GM12878 (cell line): ENCODE measurements at regions not wholly inside any gene's neighbourhood (a gene's known extent, or its start where the extent isn't known, plus 50 kb on each side); places are given as distances from the start of the nearest gene placed in this dataset.

Experiments used
- ATAC-seq: fragments of 200-7000 bp; cut with Tn5 transposase; 3 replicates; pipeline ENCODE4 v1.9.1; 2020; ENCODE audit warnings: mild to moderate bottlenecking, moderate library complexity
- BruUV-seq: library from RNA; stranded (reverse); fragments of 400-500 nt; replicated peaks from 2 replicates; lab custom pipeline; 2021; lab: Mats Ljungman, UMichigan
- CTCF ChIA-PET: fragments of 300-600 bp; sonication (Branson Sonifier 250); formaldehyde crosslinking; extraction: SDS; loops from one replicate; lab custom pipeline; 2021; ENCODE audit warnings: inconsistent platforms; lab: Yijun Ruan, JAX
- POLR2A ChIA-PET: fragments of 350-600 bp; formaldehyde crosslinking; extraction: SDS; loops from one replicate; lab custom pipeline; 2021; ENCODE audit warnings: inconsistent platforms; lab: Charles Lee
- RAD21 ChIA-PET: fragments of 300-600 bp; sonication (Branson Sonifier 250); formaldehyde crosslinking; loops from one replicate; lab custom pipeline; 2023; ENCODE audit warnings: antibody characterized with exemption; ENCODE audit not compliant: unreplicated experiment; lab: Charles Lee
- SMC1A ChIA-PET: fragments of 300-600 bp; sonication (Branson Sonifier 250); formaldehyde crosslinking; loops from one replicate; lab custom pipeline; 2023; ENCODE audit not compliant: unreplicated experiment, uncharacterized antibody; lab: Charles Lee
- DNase-seq: peaks from one replicate; pipeline ENCODE4 v3.0.0-alpha.2; 2011; ENCODE audit warnings: low read depth, low spot score
- FAIRE-seq: peaks from 3 replicates; lab custom pipeline; 2011; peaks lifted over from hg19 to GRCh38; lab: Jason Lieb, UNC
- H2AFZ ChIP-seq: 2 replicates; pipeline ENCODE4 v1.6.0; 2011; ENCODE audit warnings: low read depth, low read length, control low read depth; ENCODE audit not compliant: control insufficient read depth
- H3K27ac ChIP-seq: 2 replicates; pipeline ENCODE4 v1.5.1; 2011; ENCODE audit warnings: control low read depth; ENCODE audit not compliant: control insufficient read depth, insufficient read depth
- H3K27me3 ChIP-seq, 2 experiments: replicated peaks in 1 of 2; 2 replicates each; pipeline versions ENCODE4 v1.6.0 to v1.6.1; 2011; ENCODE audit warnings: low read length in 1 of 2; ENCODE audit not compliant: control insufficient read depth in 2 of 2, insufficient read depth in 2 of 2
- H3K36me3 ChIP-seq, 2 experiments: 2 replicates each; pipeline ENCODE4 v1.5.1; 2011; ENCODE audit warnings: low read length in 1 of 2; ENCODE audit not compliant: control insufficient read depth in 2 of 2, insufficient read depth in 2 of 2
- H3K4me1 ChIP-seq: 2 replicates; pipeline ENCODE4 v1.6.1; 2011; ENCODE audit warnings: mild to moderate bottlenecking, low read length, moderate library complexity, mixed read lengths; ENCODE audit not compliant: control insufficient read depth, insufficient read depth
- H3K4me2 ChIP-seq: 2 replicates; pipeline ENCODE4 v1.6.0; 2011; ENCODE audit warnings: control low read depth; ENCODE audit not compliant: control insufficient read depth, insufficient read depth
- H3K4me3 ChIP-seq: fragments of 200-600 bp; sonication (generic); 2 replicates; pipeline ENCODE4 v1.5.1; 2016
- H3K79me2 ChIP-seq: 2 replicates; pipeline ENCODE4 v1.6.0; 2011; ENCODE audit warnings: low read length; ENCODE audit not compliant: control insufficient read depth, insufficient read depth
- H3K9ac ChIP-seq: 2 replicates; pipeline ENCODE4 v1.8.0; 2011; ENCODE audit warnings: low read length, control low read depth, mixed read lengths; ENCODE audit not compliant: control insufficient read depth, insufficient read depth
- H3K9me3 ChIP-seq: replicated peaks from 3 replicates; pipeline ENCODE4 v1.5.1; 2011; ENCODE audit warnings: mild to moderate bottlenecking, low read length; ENCODE audit not compliant: control insufficient read depth, insufficient read depth
- H4K20me1 ChIP-seq: 2 replicates; pipeline ENCODE4 v1.6.0; 2011; ENCODE audit not compliant: control insufficient read depth, insufficient read depth
- CHD2 ChIP-seq: IDR thresholded peaks from 2 replicates; pipeline ENCODE4 v1.6.1; 2011; ENCODE audit warnings: low read depth, low read length, improper control_type of control experiment, borderline replicate concordance
- FOXM1 ChIP-seq: IDR thresholded peaks from 2 replicates; pipeline ENCODE4 v1.6.1; 2012; ENCODE audit warnings: low read depth, mild to moderate bottlenecking, inconsistent platforms, low read length, moderate library complexity
- KDM1A ChIP-seq: fragments of 200-600 bp; sonication (generic); IDR thresholded peaks from 2 replicates; pipeline ENCODE4 v1.6.1; 2016; ENCODE audit warnings: borderline replicate concordance
- YBX1 ChIP-seq: fragments of 450-650 bp; IDR thresholded peaks from 2 replicates; pipeline ENCODE4 v1.6.1; 2016; ENCODE audit warnings: antibody characterized with exemption
- whole genome bisulfite sequencing: methylation state at CpG from one replicate; pipeline ENCODE4 v1.1.6; 2016; ENCODE audit warnings: low lambda C conversion rate; ENCODE audit not compliant: insufficient replicate concordance, insufficient coverage; ENCODE audit errors: missing lambda C conversion rate; 5-methylcytosine and 5-hydroxymethylcytosine counted together
- in situ Hi-C: fragments of 300-500 bp; cut with MboI; formaldehyde crosslinking; loops from 9 replicates; pipeline ENCODE4 v1.14.3; 2018; ENCODE audit warnings: mixed read lengths
- intact Hi-C: fragments of 100-400 bp; cut with micrococcal nuclease; formaldehyde crosslinking; loops from one replicate; pipeline ENCODE4 v1.14.2; 2022; ENCODE audit not compliant: unreplicated experiment
- TF ChIP-seq, protein P1 (sequence below): fragments of 450-650 bp; IDR thresholded peaks from 2 replicates; pipeline ENCODE4 v1.6.1; 2017; ENCODE audit warnings: mild to moderate bottlenecking, moderate library complexity

GRCh38 chr2:45178854-45179253, 169.6 kb upstream of the SIX2 start:
- H3K9me3 ChIP-seq = no peaks in the 10 kb centered on the region
- DNase-seq = no peak
- H3K27me3 ChIP-seq = no peaks in the 10 kb centered on the region; a peak in 1 of 4 replicates
- H3K36me3 ChIP-seq = no peaks in the 10 kb centered on the region
- H3K27ac ChIP-seq = no peak overlapping the region
- ATAC-seq = no peak
- no peaks in the 10 kb centered on the region for H4K20me1 ChIP-seq
- POLR2A ChIA-PET = interaction anchor here (0.5 kb wide), 1 partner anchor 274 kb away, joined by 3 read pairs; no protein-coding TSS in a partner anchor
- intact Hi-C loops (no loop called here), in situ Hi-C loops (no loop called here)
- no peak overlapping the region for H2AFZ ChIP-seq
- CTCF ChIA-PET = no interaction called here
- H3K9ac ChIP-seq = no peak overlapping the region
- H3K4me3 ChIP-seq = no peak overlapping the region
- TF ChIP-seq CHD2 (no peak), KDM1A (no peak), YBX1 (no peak), FOXM1 (no peak)
- TF ChIP-seq, protein P1, sequence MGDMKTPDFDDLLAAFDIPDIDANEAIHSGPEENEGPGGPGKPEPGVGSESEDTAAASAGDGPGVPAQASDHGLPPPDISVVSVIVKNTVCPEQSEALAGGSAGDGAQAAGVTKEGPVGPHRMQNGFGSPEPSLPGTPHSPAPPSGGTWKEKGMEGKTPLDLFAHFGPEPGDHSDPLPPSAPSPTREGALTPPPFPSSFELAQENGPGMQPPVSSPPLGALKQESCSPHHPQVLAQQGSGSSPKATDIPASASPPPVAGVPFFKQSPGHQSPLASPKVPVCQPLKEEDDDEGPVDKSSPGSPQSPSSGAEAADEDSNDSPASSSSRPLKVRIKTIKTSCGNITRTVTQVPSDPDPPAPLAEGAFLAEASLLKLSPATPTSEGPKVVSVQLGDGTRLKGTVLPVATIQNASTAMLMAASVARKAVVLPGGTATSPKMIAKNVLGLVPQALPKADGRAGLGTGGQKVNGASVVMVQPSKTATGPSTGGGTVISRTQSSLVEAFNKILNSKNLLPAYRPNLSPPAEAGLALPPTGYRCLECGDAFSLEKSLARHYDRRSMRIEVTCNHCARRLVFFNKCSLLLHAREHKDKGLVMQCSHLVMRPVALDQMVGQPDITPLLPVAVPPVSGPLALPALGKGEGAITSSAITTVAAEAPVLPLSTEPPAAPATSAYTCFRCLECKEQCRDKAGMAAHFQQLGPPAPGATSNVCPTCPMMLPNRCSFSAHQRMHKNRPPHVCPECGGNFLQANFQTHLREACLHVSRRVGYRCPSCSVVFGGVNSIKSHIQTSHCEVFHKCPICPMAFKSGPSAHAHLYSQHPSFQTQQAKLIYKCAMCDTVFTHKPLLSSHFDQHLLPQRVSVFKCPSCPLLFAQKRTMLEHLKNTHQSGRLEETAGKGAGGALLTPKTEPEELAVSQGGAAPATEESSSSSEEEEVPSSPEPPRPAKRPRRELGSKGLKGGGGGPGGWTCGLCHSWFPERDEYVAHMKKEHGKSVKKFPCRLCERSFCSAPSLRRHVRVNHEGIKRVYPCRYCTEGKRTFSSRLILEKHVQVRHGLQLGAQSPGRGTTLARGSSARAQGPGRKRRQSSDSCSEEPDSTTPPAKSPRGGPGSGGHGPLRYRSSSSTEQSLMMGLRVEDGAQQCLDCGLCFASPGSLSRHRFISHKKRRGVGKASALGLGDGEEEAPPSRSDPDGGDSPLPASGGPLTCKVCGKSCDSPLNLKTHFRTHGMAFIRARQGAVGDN = no peak
- no peaks in the 10 kb centered on the region for H3K4me1 ChIP-seq
- no peak overlapping the region for H3K4me2 ChIP-seq
- RAD21 ChIA-PET = no interaction called here
- WGBS = 59% methylated on average over 2 of the region's 2 CpGs
- H3K79me2 ChIP-seq = no peaks in the 10 kb centered on the region
- no peak for FAIRE-seq
- BruUV-seq = no TSS peak
- SMC1A ChIA-PET = no interaction called here
